ENCODE measurements at regions not wholly inside any gene's neighbourhood (a gene's known extent, or its start where the extent isn't known, plus 50 kb on each side); places are given as distances from the start of the nearest gene placed in this dataset.
"Not testable (repeated sequence)": the region's sequence is repeated elsewhere in the genome, so short reads cannot be mapped to it uniquely, and the experiment has no call there.

GRCh38 chr10:121134711-121135110, 283.5 kb downstream of the WDR11 start:
- Histone ChIP-seq H3K27me3 (no peaks in the 10 kb centered on the region), H3K9me3 (no peaks in the 10 kb centered on the region), H3K36me3 (no peaks in the 10 kb centered on the region), H3K4me1 (no peaks in the 10 kb centered on the region), H3K4me3 (no peak overlapping the region), H3K27ac (no peak overlapping the region)
- ATAC-seq (no peak), FAIRE-seq (no peak), DNase-seq (no peak)
- intact Hi-C loops (cut with DNase I) = no loop called here
- WGBS, 2 donors = 76 to 90% methylated on average over 1 of the region's 1 CpG
- TF ChIP-seq, protein P1, sequence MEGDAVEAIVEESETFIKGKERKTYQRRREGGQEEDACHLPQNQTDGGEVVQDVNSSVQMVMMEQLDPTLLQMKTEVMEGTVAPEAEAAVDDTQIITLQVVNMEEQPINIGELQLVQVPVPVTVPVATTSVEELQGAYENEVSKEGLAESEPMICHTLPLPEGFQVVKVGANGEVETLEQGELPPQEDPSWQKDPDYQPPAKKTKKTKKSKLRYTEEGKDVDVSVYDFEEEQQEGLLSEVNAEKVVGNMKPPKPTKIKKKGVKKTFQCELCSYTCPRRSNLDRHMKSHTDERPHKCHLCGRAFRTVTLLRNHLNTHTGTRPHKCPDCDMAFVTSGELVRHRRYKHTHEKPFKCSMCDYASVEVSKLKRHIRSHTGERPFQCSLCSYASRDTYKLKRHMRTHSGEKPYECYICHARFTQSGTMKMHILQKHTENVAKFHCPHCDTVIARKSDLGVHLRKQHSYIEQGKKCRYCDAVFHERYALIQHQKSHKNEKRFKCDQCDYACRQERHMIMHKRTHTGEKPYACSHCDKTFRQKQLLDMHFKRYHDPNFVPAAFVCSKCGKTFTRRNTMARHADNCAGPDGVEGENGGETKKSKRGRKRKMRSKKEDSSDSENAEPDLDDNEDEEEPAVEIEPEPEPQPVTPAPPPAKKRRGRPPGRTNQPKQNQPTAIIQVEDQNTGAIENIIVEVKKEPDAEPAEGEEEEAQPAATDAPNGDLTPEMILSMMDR (IDR thresholded peaks at IDR 0.05) = no peak

DNA sequence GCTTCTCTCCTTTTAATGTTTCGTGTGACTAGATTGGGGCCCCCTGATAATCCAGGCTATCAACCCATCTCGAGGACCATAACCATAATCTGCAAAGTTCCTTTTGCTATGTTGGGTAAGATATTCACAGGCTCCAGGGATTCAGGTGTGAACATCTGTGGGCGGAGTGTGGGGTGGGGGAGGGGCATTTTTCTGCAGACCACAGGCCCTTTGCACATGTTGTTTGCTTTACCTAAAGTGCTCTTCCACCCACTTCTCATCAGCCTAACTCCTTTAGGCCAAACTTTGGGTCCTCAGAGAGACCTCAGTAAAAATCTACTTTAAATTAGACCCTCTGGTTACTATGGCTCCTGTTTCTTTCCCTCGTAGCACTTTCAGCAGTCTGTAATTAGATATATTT, 284.4 kb downstream of the WDR11 start:
- Histone ChIP-seq H3K9me3 (no peaks in the 10 kb centered on the region), H3K36me3 (no peaks in the 10 kb centered on the region), H3K27ac (no peak overlapping the region), H3K4me3 (no peak overlapping the region), H3K27me3 (no peaks in the 10 kb centered on the region), H3K4me1 (no peaks in the 10 kb centered on the region)
- DNase-seq (no peak), ATAC-seq (no peak), FAIRE-seq (no peak)
- TF ChIP-seq, protein P1 (IDR thresholded peaks at IDR 0.05) = no peak
- intact Hi-C loops (cut with DNase I) = no loop called here
- 82 to 97% methylated on average over 4 of the region's 4 CpGs for WGBS, 2 donors

- 70 to 84% methylated on average over 1 of the region's 1 CpG for WGBS, 2 donors
- no peaks in the 10 kb centered on the region for H3K9me3 ChIP-seq
- H3K4me3 ChIP-seq = no peak overlapping the region
- H3K27ac ChIP-seq = no peak overlapping the region
- no peak for ATAC-seq
- no peak for DNase-seq
- TF ChIP-seq, protein P1 (IDR thresholded peaks at IDR 0.05) = no peak
- intact Hi-C loops (cut with DNase I) = no loop called here
- H3K36me3 ChIP-seq = no peaks in the 10 kb centered on the region
- H3K27me3 ChIP-seq = no peaks in the 10 kb centered on the region
- FAIRE-seq = no peak
- H3K4me1 ChIP-seq = no peaks in the 10 kb centered on the region
Observed at GRCh38 chr10:121137533-121137932, 286.4 kb downstream of the WDR11 start.

DNA sequence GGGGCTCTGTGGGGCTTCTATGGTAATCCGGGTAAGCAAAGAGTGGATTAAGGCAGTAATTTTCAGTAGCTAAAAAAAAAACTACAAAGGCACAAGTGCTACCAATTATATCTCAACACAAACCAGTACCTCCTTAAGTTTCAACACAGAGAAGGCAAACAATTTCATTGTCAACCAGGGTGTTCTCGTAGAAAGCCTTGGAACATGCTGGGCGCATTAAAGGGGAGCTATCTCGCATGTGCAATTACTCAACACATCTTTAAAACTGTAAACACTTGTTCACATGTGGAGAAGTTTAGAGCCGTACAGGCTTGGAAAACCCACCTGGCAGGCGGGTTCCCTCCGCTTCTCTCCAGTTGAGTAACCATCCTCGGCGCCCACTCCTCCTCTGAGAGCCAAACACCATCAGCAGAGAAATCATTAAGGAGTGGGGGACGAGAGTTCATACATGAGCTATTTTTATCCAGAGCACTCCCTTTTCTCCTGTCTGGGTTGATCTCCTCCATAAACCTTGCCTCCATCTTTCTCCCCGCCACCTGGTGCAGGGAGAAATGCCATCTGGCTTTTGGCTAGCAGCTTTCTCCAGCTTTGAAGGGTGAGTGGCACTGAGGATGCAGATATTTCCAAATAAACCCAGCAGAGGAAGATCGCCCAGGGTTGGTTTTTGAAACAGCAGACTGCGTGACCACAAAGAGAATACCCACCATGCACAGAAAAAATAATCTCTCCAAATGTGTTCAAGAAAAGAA, 287.1 kb downstream of the WDR11 start:
- WGBS, 2 donors = 65 to 67% methylated on average over 13 of the region's 13 CpGs
- DNase-seq (no peak), ATAC-seq (no peak)

GRCh38 chr10:121138918-121139317, 287.8 kb downstream of the WDR11 start:
- no peaks in the 10 kb centered on the region for H3K4me1 ChIP-seq

More for the DNA sequence above, 287.1 kb downstream of the WDR11 start:
- intact Hi-C loops (cut with DNase I) = no loop called here
- Histone ChIP-seq H3K4me3 (no peak overlapping the region), H3K4me1 (no peaks in the 10 kb centered on the region), H3K27ac (no peak overlapping the region), H3K9me3 (no peaks in the 10 kb centered on the region), H3K27me3 (no peaks in the 10 kb centered on the region), H3K36me3 (no peaks in the 10 kb centered on the region)
- TF ChIP-seq, protein P1 (IDR thresholded peaks at IDR 0.05) = no peak
- FAIRE-seq = no peak

DNA sequence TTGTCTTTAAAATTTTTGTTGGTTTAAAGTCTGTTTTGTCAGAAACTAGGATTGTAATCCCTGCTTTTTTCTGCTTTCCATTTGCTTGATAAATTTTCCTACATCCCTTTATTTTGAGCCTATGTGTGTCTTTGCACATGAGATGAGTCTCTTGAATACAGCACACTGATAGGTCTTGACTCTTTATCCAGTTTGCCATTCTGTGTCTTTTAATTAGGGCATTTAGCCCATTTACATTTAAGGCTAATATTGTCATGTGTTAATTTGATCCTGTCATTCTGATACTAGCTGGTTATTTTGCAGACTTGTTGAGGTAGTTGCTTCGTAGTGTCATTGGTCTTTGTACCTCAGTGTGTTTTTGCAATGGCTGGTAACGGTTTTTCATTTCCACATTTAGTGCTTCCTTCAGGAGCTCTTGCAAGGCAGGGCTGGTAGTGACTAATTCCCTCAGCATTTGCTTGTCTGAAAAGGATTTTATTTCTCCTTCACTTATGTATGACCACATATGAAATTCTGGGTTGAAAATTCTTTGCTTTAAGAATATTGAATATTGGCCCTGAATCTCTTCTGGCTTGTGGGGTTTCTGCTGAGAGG, 294.7 kb downstream of the WDR11 start:
- H3K36me3 ChIP-seq; H3K9me3 ChIP-seq; FAIRE-seq; ATAC-seq; H3K4me3 ChIP-seq; H3K27ac ChIP-seq; H3K4me1 ChIP-seq; H3K27me3 ChIP-seq; intact Hi-C loops (cut with DNase I); DNase-seq: not testable (repeated sequence)
- WGBS, 2 donors = 23 to 26% methylated on average over 2 of the region's 2 CpGs

More at GRCh38 chr10:121138918-121139317, 287.8 kb downstream of the WDR11 start:
- Histone ChIP-seq H3K9me3 (no peaks in the 10 kb centered on the region), H3K27me3 (no peaks in the 10 kb centered on the region), H3K36me3 (no peaks in the 10 kb centered on the region), H3K27ac (no peak overlapping the region), H3K4me3 (no peak overlapping the region)
- no peak for FAIRE-seq
- no peak for DNase-seq
- intact Hi-C loops (cut with DNase I) = no loop called here
- no peak for ATAC-seq
- TF ChIP-seq, protein P1 (IDR thresholded peaks at IDR 0.05) = no peak
- 64 to 81% methylated on average over 4 of the region's 4 CpGs for WGBS, 2 donors
